ENCODE measurements at regions not wholly inside any gene's neighbourhood (a gene's known extent, or its start where the extent isn't known, plus 50 kb on each side); places are given as distances from the start of the nearest gene placed in this dataset.

DNA sequence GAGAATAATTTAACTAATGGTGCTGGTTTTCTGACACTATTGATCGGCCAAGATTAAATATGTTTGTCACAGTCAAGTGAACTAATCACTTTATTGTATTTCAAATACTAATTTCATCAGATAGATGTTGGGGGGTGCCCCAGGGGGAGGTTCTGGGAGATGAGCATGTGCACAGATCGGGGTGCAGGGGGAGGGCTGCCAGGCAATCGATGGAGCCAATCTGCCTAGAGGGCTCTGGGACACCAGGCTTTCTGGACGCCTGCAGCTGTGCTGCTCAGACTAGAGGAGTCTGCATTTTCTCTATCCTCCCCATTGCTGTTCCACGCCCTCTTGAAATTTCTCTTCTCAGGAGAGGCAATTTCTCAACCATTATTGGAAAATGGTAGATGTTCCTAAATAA, 100.0 kb upstream of the ALDH1B1 start:
- Mint-ChIP-seq H3K9me3 (no peaks in the 10 kb centered on the region), H3K27me3 (no peaks in the 10 kb centered on the region), H3K27ac (ENCODE audit: low read depth) (no peak overlapping the region), H3K4me3 (no peak overlapping the region), H3K4me1 (no peaks in the 10 kb centered on the region), H3K36me3 (ENCODE audit: insufficient read depth) (no peaks in the 10 kb centered on the region)
- ATAC-seq (replicated peaks; ENCODE audit: extremely low read depth, poor library complexity, severe bottlenecking) (no peak), DNase-seq (ENCODE audit: low spot score in 2 of 2) (no peak)

- ATAC-seq (replicated peaks; ENCODE audit: extremely low read depth, poor library complexity, severe bottlenecking): no peak
- Mint-ChIP-seq H3K4me1 (no peaks in the 10 kb centered on the region), H3K4me3 (no peak overlapping the region), H3K36me3 (ENCODE audit: insufficient read depth) (no peaks in the 10 kb centered on the region), H3K27ac (ENCODE audit: low read depth) (no peak overlapping the region), H3K9me3 (no peaks in the 10 kb centered on the region), H3K27me3 (no peaks in the 10 kb centered on the region)
- DNase-seq (ENCODE audit: low spot score in 2 of 2): no peak
Observed at GRCh38 chr9:38289866-38290245, 102.6 kb upstream of the ALDH1B1 start.

- no peaks in the 10 kb centered on the region for H3K27me3 Mint-ChIP-seq
- no peaks in the 10 kb centered on the region for H3K36me3 Mint-ChIP-seq (ENCODE audit: insufficient read depth)
- DNase-seq (ENCODE audit: low spot score in 2 of 2) (no peak), ATAC-seq (replicated peaks; ENCODE audit: extremely low read depth, poor library complexity, severe bottlenecking) (no peak)
- H3K27ac Mint-ChIP-seq (ENCODE audit: low read depth): no peak overlapping the region
- no peaks in the 10 kb centered on the region for H3K9me3 Mint-ChIP-seq
- no peaks in the 10 kb centered on the region for H3K4me1 Mint-ChIP-seq
- no peak overlapping the region for H3K4me3 Mint-ChIP-seq
Observed at GRCh38 chr9:38289236-38289865, 103.2 kb upstream of the ALDH1B1 start.

GRCh38 chr9:38288502-38288901, 104.0 kb upstream of the ALDH1B1 start:
- Mint-ChIP-seq H3K27ac (ENCODE audit: low read depth) (no peak overlapping the region), H3K9me3 (no peaks in the 10 kb centered on the region), H3K36me3 (ENCODE audit: insufficient read depth) (no peaks in the 10 kb centered on the region), H3K4me1 (no peaks in the 10 kb centered on the region), H3K27me3 (no peaks in the 10 kb centered on the region), H3K4me3 (no peak overlapping the region)
- ATAC-seq (replicated peaks; ENCODE audit: extremely low read depth, poor library complexity, severe bottlenecking) (no peak), DNase-seq (ENCODE audit: low spot score in 2 of 2) (no peak)

DNA sequence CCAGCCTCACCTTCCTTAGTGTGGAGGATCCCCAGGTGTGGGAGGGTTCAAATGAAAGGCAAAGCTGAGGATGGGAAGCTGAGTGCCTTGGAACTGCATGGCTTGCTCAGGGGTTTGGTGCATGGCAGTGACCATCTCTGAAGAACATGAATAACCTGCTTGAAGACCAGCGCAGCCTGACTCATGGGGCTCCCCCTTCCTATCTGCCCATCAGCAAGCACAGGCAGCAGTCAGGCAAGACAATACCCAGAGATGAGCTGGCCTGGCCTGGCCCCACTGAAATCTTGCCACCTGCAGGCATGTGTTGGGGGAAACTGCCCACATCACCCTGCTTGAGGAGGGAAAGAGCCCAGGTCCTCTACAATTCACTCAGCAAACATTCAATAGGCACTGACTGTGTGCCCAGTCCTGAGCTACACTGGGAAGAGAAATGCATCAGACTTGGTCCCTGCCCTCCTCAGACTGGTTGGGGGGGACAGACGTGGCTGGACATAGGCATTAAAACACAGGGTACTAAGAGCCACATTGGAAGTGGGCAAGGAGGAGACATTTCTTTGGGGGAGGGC, 105.0 kb upstream of the ALDH1B1 start:
- no peak overlapping the region for H3K27ac Mint-ChIP-seq (ENCODE audit: low read depth)
- DNase-seq (ENCODE audit: low spot score in 2 of 2): no peak
- H3K9me3 Mint-ChIP-seq: no peaks in the 10 kb centered on the region
- no peaks in the 10 kb centered on the region for H3K36me3 Mint-ChIP-seq (ENCODE audit: insufficient read depth)
- H3K4me1 Mint-ChIP-seq: no peaks in the 10 kb centered on the region
- no peaks in the 10 kb centered on the region for H3K27me3 Mint-ChIP-seq
- no peak overlapping the region for H3K4me3 Mint-ChIP-seq
- no peak for ATAC-seq (replicated peaks; ENCODE audit: extremely low read depth, poor library complexity, severe bottlenecking)

GRCh38 chr9:38286766-38287165, 105.7 kb upstream of the ALDH1B1 start:
- H3K9me3 Mint-ChIP-seq: no peaks in the 10 kb centered on the region
- no peaks in the 10 kb centered on the region for H3K4me1 Mint-ChIP-seq
- ATAC-seq (replicated peaks; ENCODE audit: extremely low read depth, poor library complexity, severe bottlenecking): no peak
- DNase-seq (ENCODE audit: low spot score in 2 of 2): no peak
- no peaks in the 10 kb centered on the region for H3K27me3 Mint-ChIP-seq
- H3K4me3 Mint-ChIP-seq: no peak overlapping the region
- H3K27ac Mint-ChIP-seq (ENCODE audit: low read depth): no peak overlapping the region
- H3K36me3 Mint-ChIP-seq (ENCODE audit: insufficient read depth): no peaks in the 10 kb centered on the region

DNA sequence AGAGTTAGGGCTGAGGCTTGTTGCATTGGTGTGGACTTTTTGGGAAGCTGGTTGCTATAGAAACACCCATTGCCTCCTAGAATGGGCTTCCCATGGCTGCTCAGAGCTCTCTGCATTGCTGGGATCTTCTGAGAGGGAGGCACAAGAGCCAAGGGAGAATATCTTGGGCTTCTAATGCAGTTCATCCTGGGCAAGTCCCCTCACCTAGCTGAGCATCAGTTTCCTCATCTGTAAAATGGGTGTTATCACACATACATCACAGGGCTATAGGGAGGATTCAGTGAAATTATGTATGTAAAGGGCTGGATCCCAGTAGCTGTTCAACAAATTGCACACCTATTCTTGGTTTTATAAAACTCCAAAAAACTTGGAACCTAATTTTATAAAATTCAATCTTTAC, 106.1 kb upstream of the ALDH1B1 start:
- Mint-ChIP-seq H3K4me3 (no peak overlapping the region), H3K4me1 (no peaks in the 10 kb centered on the region), H3K27me3 (no peaks in the 10 kb centered on the region), H3K36me3 (ENCODE audit: insufficient read depth) (no peaks in the 10 kb centered on the region), H3K27ac (ENCODE audit: low read depth) (no peak overlapping the region), H3K9me3 (no peaks in the 10 kb centered on the region)
- ATAC-seq (replicated peaks; ENCODE audit: extremely low read depth, poor library complexity, severe bottlenecking): no peak
- no peak for DNase-seq (ENCODE audit: low spot score in 2 of 2)

DNA sequence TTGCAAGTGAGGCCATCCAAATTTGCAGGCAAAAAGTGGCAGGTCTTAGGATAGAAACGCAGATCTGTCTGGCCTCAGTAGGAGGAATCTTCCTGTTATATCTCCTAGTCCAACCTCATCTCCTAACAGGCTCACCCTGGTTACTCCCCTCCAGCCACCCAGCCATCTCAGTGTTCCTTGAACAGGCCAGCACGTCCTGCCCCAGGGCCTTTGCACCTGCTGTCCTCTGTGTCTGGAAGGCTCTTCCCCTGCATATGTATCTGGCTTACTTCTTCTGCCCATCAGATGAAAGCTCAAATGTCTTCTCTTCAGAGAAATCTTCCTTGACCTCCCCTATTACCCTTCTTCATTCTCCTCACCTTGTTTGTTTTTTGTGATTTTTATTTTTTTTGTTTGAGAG, 107.3 kb upstream of the ALDH1B1 start:
- ATAC-seq (replicated peaks; ENCODE audit: extremely low read depth, poor library complexity, severe bottlenecking) (no peak), DNase-seq (ENCODE audit: low spot score in 2 of 2) (no peak)
- no peak overlapping the region for H3K27ac Mint-ChIP-seq (ENCODE audit: low read depth)
- no peaks in the 10 kb centered on the region for H3K27me3 Mint-ChIP-seq
- no peaks in the 10 kb centered on the region for H3K9me3 Mint-ChIP-seq
- no peak overlapping the region for H3K4me3 Mint-ChIP-seq
- peaks cover 2% of the 10 kb centered on the region for H3K36me3 Mint-ChIP-seq (ENCODE audit: insufficient read depth)
- H3K4me1 Mint-ChIP-seq: no peaks in the 10 kb centered on the region

- no peak overlapping the region for H3K27ac Mint-ChIP-seq (ENCODE audit: low read depth)
- H3K4me3 Mint-ChIP-seq: no peak overlapping the region
- no peaks in the 10 kb centered on the region for H3K9me3 Mint-ChIP-seq
- H3K4me1 Mint-ChIP-seq: peaks cover 3% of the 10 kb centered on the region
- no peaks in the 10 kb centered on the region for H3K27me3 Mint-ChIP-seq
- ATAC-seq (replicated peaks; ENCODE audit: extremely low read depth, poor library complexity, severe bottlenecking) (no peak), DNase-seq (ENCODE audit: low spot score in 2 of 2) (no peak)
- H3K36me3 Mint-ChIP-seq (ENCODE audit: insufficient read depth): peaks cover 2% of the 10 kb centered on the region
Observed at GRCh38 chr9:38284588-38285051, 107.9 kb upstream of the ALDH1B1 start.

- DNase-seq (ENCODE audit: low spot score in 2 of 2): no peak
- H3K27ac Mint-ChIP-seq (ENCODE audit: low read depth): no peak overlapping the region
- no peaks in the 10 kb centered on the region for H3K9me3 Mint-ChIP-seq
- peaks cover 8% of the 10 kb centered on the region for H3K4me1 Mint-ChIP-seq
- H3K36me3 Mint-ChIP-seq (ENCODE audit: insufficient read depth): peaks cover 2% of the 10 kb centered on the region
- no peak for ATAC-seq (replicated peaks; ENCODE audit: extremely low read depth, poor library complexity, severe bottlenecking)
- H3K27me3 Mint-ChIP-seq: no peaks in the 10 kb centered on the region
- H3K4me3 Mint-ChIP-seq: no peak overlapping the region
Observed at GRCh38 chr9:38284039-38284575, 108.4 kb upstream of the ALDH1B1 start.

DNA sequence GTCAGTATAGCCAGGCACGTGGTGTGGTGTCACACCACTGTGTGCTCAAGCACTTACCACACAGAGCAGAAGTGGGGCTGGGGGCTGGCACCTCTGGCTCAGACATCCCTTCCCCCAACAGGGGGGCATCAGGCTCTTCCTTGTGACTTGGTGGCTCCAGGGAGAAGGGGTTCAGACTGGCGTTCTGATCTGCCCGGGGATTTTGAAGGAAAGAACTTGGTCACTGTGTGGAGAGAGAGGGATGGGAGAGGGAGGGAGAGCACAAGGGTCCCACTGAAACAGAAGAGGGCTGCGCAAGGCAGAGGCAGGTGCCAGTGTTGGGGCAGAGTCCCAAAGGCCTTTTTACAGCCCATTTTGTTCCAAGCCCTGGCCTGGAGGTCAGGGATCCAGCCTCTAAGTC, 109.7 kb upstream of the ALDH1B1 start:
- Mint-ChIP-seq H3K4me3 (no peak overlapping the region), H3K4me1 (peaks cover 18% of the 10 kb centered on the region), H3K9me3 (no peaks in the 10 kb centered on the region), H3K36me3 (ENCODE audit: insufficient read depth) (peaks cover 2% of the 10 kb centered on the region), H3K27ac (ENCODE audit: low read depth) (no peak overlapping the region), H3K27me3 (no peaks in the 10 kb centered on the region)
- no peak for DNase-seq (ENCODE audit: low spot score in 2 of 2)
- ATAC-seq (replicated peaks; ENCODE audit: extremely low read depth, poor library complexity, severe bottlenecking): no peak

- Mint-ChIP-seq H3K27ac (ENCODE audit: low read depth) (no peak overlapping the region), H3K9me3 (no peaks in the 10 kb centered on the region), H3K36me3 (ENCODE audit: insufficient read depth) (peaks cover 2% of the 10 kb centered on the region), H3K27me3 (no peaks in the 10 kb centered on the region), H3K4me3 (no peak overlapping the region), H3K4me1 (peaks cover 18% of the 10 kb centered on the region)
- ATAC-seq (replicated peaks; ENCODE audit: extremely low read depth, poor library complexity, severe bottlenecking) (no peak), DNase-seq (ENCODE audit: low spot score in 2 of 2) (no peak)
Observed at GRCh38 chr9:38281917-38282316, 110.6 kb upstream of the ALDH1B1 start.

DNA sequence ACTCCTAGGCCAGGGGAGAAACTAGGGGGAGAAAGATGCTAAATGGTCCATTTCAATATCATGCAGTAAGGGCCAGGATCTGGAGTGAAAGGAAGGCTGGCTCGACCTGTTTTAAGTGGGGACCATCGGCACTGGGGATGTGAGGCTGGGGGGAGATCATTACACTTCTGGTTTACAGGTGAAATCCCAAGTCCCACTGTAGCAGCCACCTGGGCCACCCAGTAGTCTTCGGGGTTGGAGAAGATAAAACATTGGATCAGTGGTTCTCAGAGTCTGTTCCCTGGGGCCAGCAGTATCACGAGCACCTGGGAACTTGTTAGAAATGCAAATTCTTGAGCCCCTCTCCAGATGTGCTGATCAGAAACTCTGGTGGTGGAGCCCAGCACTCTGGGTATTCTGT, 111.3 kb upstream of the ALDH1B1 start:
- DNase-seq (ENCODE audit: low spot score in 2 of 2) (no peak), ATAC-seq (replicated peaks; ENCODE audit: extremely low read depth, poor library complexity, severe bottlenecking) (no peak)
- Mint-ChIP-seq H3K27ac (ENCODE audit: low read depth) (no peak overlapping the region), H3K4me3 (no peak overlapping the region), H3K4me1 (peaks cover 18% of the 10 kb centered on the region), H3K9me3 (no peaks in the 10 kb centered on the region), H3K27me3 (no peaks in the 10 kb centered on the region), H3K36me3 (ENCODE audit: insufficient read depth) (peaks cover 2% of the 10 kb centered on the region)
